HG03520 (cell line): ENCODE measurements at regions not wholly inside any gene's neighbourhood (a gene's known extent, or its start where the extent isn't known, plus 50 kb on each side); places are given as distances from the start of the nearest gene placed in this dataset.
"Not testable (repeated sequence)": the region's sequence is repeated elsewhere in the genome, so short reads cannot be mapped to it uniquely, and the experiment has no call there.

Experiments used
- ATAC-seq: cut with Tn5 transposase; IDR thresholded peaks from one replicate; pipeline ENCODE4 v1.9.1; 2021; ENCODE audit warnings: mild to moderate bottlenecking, moderate library complexity; ENCODE audit not compliant: unreplicated experiment

DNA sequence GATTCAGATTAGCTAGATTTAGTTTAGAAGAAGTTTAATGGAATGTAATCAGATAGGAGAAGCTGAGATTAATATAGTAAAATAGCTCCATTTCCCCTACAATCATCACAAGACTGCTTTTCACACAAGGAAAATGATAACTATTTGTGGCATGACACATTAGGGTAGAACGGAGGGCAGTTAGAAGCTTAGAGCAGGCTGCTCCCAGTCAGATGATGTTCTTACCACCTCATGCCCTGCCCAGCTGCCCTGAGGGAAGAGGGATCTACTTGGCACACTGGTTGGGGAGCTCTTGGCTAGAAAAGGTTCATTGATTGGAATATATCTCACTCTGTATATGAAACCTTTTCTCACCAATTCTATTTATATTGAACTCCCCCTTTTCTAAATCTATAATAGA, 180.7 kb upstream of the IL15 start:
- no peak for ATAC-seq

DNA sequence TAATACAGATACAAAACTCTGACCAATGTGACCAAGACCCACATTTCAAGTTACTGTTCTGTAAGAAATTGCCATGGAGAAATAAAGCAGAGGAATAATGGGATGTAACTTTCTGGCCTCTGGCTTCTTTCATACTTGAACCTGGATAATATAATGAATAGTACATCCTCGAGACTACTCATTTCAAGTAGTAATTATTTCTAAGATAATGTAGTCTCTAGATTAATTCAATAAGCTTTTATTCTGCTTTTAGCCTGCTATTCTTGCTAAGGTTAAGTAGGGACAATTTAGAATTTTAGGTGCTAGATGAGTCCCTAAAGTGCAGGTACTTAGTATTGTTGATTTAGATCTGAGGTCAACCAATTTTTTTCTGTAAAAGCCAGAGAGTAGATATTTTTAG, 178.7 kb upstream of the IL15 start:
- ATAC-seq = no peak

DNA sequence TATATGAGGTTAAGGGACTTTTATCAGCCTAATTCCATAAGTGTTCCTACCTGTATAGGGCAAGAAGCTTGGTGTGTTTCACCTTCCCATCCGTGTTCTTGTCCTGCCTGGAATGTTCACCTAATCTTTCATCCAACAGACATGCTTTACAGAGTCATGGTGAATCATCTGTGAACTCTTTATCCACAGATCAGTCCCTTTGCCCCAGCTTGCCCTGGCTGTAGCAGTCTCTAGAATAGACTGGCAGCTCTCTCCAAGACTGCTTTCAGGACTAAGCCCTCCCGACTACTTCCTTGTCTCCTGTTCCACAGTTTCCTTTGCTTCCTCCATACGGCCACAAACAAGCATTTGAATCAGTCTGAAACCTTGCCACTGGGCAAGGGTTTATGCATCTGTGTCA, 177.9 kb upstream of the IL15 start:
- ATAC-seq = no peak

- no peak for ATAC-seq
These were observed 177.4 kb upstream of the IL15 start for GRCh38 chr4:141459020-141459419.

- no peak for ATAC-seq
These were observed 174.0 kb upstream of the IL15 start for GRCh38 chr4:141462361-141462760.

GRCh38 chr4:141463678-141464077, 172.7 kb upstream of the IL15 start:
- no peak for ATAC-seq

- ATAC-seq = no peak
These were observed 172.0 kb upstream of the IL15 start for GRCh38 chr4:141464366-141464765.

DNA sequence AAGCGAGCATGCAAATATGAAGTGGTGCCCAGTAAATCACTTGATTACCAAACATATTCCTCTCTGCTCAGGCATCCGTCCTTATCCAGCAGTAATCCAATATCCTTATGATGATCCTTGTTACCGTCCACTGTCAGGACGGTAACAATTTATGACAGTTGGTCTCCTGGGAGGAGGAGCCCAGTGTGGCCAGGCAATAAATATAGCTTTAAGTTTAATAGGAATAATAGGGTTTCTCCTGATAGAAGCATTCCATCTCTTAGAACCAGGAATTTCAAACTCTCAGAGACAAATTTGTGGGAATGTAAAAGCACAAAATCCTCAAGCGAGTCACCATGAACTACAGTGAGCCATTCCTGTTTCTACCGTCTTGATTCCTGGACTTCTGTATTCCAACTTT, 171.2 kb upstream of the IL15 start:
- ATAC-seq = no peak

- ATAC-seq = no peak
These were observed 169.2 kb upstream of the IL15 start for GRCh38 chr4:141467225-141467624.

DNA sequence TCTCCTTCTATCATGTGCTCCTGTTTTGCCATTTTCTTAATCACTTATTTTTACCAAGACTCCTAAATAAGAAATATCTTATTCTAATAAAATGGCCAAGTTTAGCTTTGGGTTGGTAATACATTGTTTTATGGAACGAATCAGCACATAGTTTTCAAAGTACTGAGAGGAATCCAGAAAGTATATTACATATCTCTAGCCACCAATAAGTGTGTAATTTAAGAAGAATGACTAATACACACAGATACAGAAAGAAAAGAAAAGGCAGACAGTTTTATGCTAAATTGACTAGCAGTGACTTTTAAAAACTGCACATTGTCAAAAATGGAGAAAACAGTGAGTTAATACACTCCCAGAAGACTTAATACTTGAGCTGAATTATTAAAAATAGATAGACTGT, 167.0 kb upstream of the IL15 start:
- no peak for ATAC-seq

- no peak for ATAC-seq
These were observed 163.3 kb upstream of the IL15 start for GRCh38 chr4:141473026-141473540.

- ATAC-seq = no peak
These were observed 162.4 kb upstream of the IL15 start for GRCh38 chr4:141473952-141474351.

DNA sequence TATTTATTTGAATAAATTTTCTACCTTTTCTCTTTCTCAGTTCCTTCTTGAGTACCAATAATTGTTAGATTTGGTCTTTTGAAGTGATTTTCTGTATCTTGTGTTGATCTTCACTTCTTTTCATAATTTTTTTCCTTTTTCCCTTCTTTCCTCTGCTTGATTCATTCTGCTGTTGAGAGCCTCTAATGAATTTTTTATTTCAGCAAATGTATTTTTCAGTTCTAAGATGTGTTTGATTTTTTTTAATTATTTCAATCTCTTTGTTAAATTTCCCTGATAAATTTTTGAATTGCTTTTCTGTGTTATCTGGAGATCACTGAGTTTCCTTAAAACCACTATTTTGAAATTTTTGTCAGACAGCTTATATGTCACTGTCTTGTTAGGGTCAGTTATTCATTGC, 155.4 kb upstream of the IL15 start:
- no peak for ATAC-seq

GRCh38 chr4:141484298-141484697, 152.1 kb upstream of the IL15 start:
- not testable (repeated sequence) for ATAC-seq

DNA sequence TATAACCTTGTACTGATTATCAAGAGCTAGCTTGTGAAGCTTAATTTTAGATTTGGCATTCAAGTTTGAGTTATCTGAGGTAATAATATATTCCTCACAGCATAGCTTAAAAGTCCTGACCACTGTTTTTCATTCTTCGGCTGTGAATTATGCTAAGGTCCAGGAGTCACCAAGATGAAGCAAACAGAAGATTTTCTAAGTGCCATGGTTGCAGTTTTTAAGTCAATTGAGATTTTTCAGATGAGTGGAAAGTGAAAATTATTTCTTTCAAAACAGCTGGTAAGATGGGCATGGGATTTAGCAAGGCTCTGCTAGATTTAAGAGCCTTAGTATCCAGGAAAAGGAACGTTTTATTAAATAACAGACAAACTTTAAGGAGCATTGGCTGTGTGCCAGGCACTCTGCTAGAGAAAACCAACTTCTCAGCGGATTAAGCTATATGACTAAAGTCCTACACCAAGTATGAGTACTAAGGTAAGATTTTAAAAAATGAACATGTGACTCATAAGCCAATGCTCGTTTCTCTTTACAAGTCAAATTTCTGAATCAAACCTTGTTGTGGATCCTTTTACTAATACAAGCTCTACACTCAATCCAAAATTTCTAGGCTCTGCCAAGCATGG, 149.9 kb upstream of the IL15 start:
- no peak for ATAC-seq

- ATAC-seq = peak; percentile 91
These were observed 138.8 kb upstream of the IL15 start for GRCh38 chr4:141497627-141498026.

DNA sequence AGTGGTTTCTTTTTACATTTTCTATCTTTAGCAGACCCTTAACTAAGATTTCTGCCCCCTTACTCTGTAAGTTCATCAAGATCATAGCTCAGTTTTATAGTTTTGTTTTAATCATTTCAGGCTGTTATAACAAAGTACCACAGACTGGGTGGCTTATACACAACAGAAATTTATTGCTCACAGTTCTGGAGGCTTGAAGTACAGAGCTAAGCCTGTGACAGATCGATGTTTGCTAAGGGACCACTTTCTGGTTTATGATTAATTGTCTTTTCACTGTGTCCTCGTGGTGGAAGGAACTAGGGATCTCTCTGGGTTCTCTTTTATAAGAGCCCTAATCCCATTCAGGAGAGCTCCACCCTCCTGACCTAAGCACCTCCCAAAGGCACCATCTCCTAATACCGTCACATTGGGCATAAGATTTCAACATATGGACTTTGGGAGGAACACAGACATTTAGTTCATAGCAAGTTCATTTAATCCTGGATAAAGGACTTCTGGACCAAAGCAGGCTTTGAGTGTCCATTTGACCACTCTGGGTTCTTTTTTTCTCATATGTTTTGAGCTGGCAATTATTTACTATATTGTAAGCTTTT, 137.0 kb upstream of the IL15 start:
- no peak for ATAC-seq

- no peak for ATAC-seq
These were observed 135.0 kb upstream of the IL15 start for GRCh38 chr4:141501395-141501794.

- ATAC-seq = no peak
These were observed 134.5 kb upstream of the IL15 start for GRCh38 chr4:141501931-141502330.

- ATAC-seq = no peak
These were observed 133.6 kb upstream of the IL15 start for GRCh38 chr4:141502755-141503154.

GRCh38 chr4:141503260-141503659, 133.1 kb upstream of the IL15 start:
- no peak for ATAC-seq

GRCh38 chr4:141511055-141511454, 125.3 kb upstream of the IL15 start:
- no peak for ATAC-seq

DNA sequence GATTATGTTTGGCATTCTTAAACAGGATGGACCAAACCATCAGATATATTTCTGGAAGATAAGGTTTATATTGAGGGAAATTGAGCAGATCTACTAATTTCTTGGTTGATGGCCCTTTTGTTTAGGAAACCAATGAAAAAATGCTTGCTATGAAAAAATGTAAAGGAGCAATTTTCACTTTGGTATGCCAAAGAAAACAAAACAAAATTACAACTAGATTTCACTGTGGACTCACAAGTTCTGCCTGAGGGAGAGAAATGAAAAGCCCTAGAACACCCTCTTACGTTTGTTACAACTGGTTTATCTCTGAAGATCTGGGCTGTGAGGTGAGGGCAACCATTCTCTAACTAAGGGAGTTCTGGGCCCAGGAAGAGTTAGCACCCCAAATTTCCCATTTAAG, 122.5 kb upstream of the IL15 start:
- ATAC-seq = no peak
